Aorta (tissue), 5 donors: ENCODE measurements at regions not wholly inside any gene's neighbourhood (a gene's known extent, or its start where the extent isn't known, plus 50 kb on each side); places are given as distances from the start of the nearest gene placed in this dataset.

ENCODE experiments used
- ATAC-seq: fragments of 200-7000 bp; cut with Tn5 transposase; one replicate; pipeline ENCODE4 v1.9.1; 2022; ENCODE audit warnings: moderate library complexity; ENCODE audit not compliant: low FRiP score
- DNase-seq, 2 donors: peaks; one replicate each; pipeline ENCODE4 v3.0.0-alpha.2; 2020
- H3K27ac ChIP-seq, 2 donors: one replicate each; pipeline ENCODE4 v1.5.1; 2013; ENCODE audit warnings: low read length in 2 of 2, mild to moderate bottlenecking in 2 of 2, moderate library complexity in 2 of 2, control low read depth in 1 of 2, inconsistent platforms in 1 of 2, low read depth in 1 of 2
- H3K27me3 ChIP-seq, 2 donors: one replicate each; pipeline ENCODE4 v1.6.1; 2013; ENCODE audit warnings: control low read depth in 1 of 2, low read length in 1 of 2, mild to moderate bottlenecking in 1 of 2, moderate library complexity in 1 of 2; ENCODE audit not compliant: insufficient read depth in 2 of 2, control insufficient read depth in 1 of 2
- H3K36me3 ChIP-seq, 2 donors: one replicate each; pipeline ENCODE4 v1.6.1; 2013; ENCODE audit warnings: control low read depth in 1 of 2, low read length in 1 of 2, mild to moderate bottlenecking in 1 of 2; ENCODE audit not compliant: insufficient read depth in 2 of 2, control insufficient read depth in 1 of 2
- H3K4me1 ChIP-seq, 2 donors: one replicate each; pipeline ENCODE4 v1.6.1; 2013; ENCODE audit warnings: low read length in 2 of 2, control low read depth in 1 of 2, mild to moderate bottlenecking in 1 of 2, moderate library complexity in 1 of 2; ENCODE audit not compliant: insufficient read depth in 2 of 2, control insufficient read depth in 1 of 2
- H3K4me3 ChIP-seq, 2 donors: one replicate each; pipeline ENCODE4 v1.5.1; 2013; ENCODE audit warnings: low read length in 2 of 2, control low read depth in 1 of 2, mild to moderate bottlenecking in 1 of 2
- H3K9me3 ChIP-seq: one replicate; pipeline ENCODE4 v1.6.1; 2013; ENCODE audit warnings: mild to moderate bottlenecking, low read length; ENCODE audit not compliant: control insufficient read depth
- WGBS, 2 donors: extraction: QIAGEN DNeasy Blood & Tissue Kit; methylation state at CpG; one replicate each; pipeline ENCODE4 v1.1.7; 2013; 5-methylcytosine and 5-hydroxymethylcytosine counted together
- intact Hi-C, 2 donors: fragments of 100-400 bp; cut with DNase I; formaldehyde crosslinking; loops; one replicate each; pipeline versions ENCODE4 v1.14.2 to v1.15.0; 2022
- donor health status: healthy with polysubstance abuse.
- donor health status: Bipolar disorder and iron deficiency.
- donor health status: DM: no; HTN: no; CAD: no.
- donor health status: DM: no; HTN: no; CAD: no.
- donor health status: DM: yes; HTN: yes; CAD: no.

- Histone ChIP-seq H3K36me3 (no peaks in the 10 kb centered on the region), H3K27me3 (no peaks in the 10 kb centered on the region), H3K4me1 (no peaks in the 10 kb centered on the region), H3K27ac (no peak overlapping the region), H3K4me3 (no peak overlapping the region), H3K9me3 (no peaks in the 10 kb centered on the region)
- no peak for ATAC-seq
- DNase-seq, result no peak
- intact Hi-C loops, result no loop called here
- WGBS, 2 donors, result 93 to 97% methylated on average over 2 of the region's 2 CpGs
Observed at GRCh38 chr5:30850866-30851265, 342.6 kb upstream of the CDH6 start.

GRCh38 chr5:30849931-30850710 is 343.4 kb upstream of the CDH6 start:
- Histone ChIP-seq H3K36me3 (no peaks in the 10 kb centered on the region), H3K4me1 (no peaks in the 10 kb centered on the region), H3K27me3 (no peaks in the 10 kb centered on the region), H3K9me3 (no peaks in the 10 kb centered on the region), H3K27ac (no peak overlapping the region), H3K4me3 (no peak overlapping the region)
- intact Hi-C loops, result no loop called here
- 58 to 64% methylated on average over 6 of the region's 6 CpGs for WGBS, 2 donors
- DNase-seq, result no peak
- ATAC-seq, result no peak

GRCh38 chr5:30846171-30846570 is 347.3 kb upstream of the CDH6 start:
- Histone ChIP-seq H3K4me3 (no peak overlapping the region), H3K27me3 (no peaks in the 10 kb centered on the region), H3K4me1 (no peaks in the 10 kb centered on the region), H3K36me3 (no peaks in the 10 kb centered on the region), H3K27ac (no peak overlapping the region), H3K9me3 (no peaks in the 10 kb centered on the region)
- ATAC-seq, result no peak
- no peak for DNase-seq
- intact Hi-C loops, result no loop called here

DNA sequence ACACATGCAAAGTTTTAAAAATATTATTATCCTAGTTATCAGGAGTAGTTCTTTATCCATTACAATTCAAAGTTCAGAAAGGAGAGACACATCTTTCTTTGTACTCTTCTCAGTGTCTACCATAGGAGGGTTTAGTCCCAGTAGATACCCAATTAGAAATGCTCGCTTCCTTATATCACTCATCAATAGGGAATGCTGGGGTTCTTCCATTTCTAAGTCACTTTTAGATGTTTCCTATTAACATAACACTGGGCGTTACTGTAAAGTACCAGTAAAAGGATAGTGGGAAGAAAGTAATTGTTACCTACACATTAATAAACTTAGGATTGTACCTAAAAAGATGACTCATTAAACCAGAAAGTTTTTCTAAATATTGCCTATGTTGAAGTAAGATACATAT is 348.3 kb upstream of the CDH6 start:
- no peak for ATAC-seq
- Histone ChIP-seq H3K27ac (no peak overlapping the region), H3K27me3 (no peaks in the 10 kb centered on the region), H3K4me3 (no peak overlapping the region), H3K36me3 (no peaks in the 10 kb centered on the region), H3K9me3 (no peaks in the 10 kb centered on the region), H3K4me1 (no peaks in the 10 kb centered on the region)
- DNase-seq, result no peak
- intact Hi-C loops, result no loop called here
- WGBS, 2 donors, result 49 to 69% methylated on average over 2 of the region's 2 CpGs

DNA sequence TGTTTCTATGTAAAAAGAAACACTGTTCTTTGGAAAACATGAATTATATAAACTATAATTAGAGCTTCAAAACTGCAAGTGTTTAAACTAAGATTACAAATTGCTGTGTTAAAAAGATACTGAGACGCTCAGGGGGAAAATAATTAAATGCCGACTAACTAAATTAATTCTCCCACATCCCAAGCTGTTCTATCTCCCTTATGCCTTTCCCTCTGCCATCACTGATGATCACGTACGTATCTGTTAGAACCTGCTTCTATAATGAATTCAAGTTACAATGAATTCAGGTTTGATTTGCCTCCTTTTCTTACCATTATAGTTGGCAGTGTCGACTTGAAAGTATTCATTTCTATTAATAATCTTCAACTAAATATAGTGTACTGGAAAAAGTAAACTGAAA is 349.9 kb upstream of the CDH6 start:
- Histone ChIP-seq H3K9me3 (no peaks in the 10 kb centered on the region), H3K4me3 (no peak overlapping the region), H3K27me3 (no peaks in the 10 kb centered on the region), H3K27ac (no peak overlapping the region), H3K4me1 (no peaks in the 10 kb centered on the region), H3K36me3 (no peaks in the 10 kb centered on the region)
- ATAC-seq (no peak), DNase-seq (no peak)
- intact Hi-C loops, result no loop called here
- 63 to 64% methylated on average over 5 of the region's 5 CpGs for WGBS, 2 donors

- no peaks in the 10 kb centered on the region for H3K36me3 ChIP-seq
- H3K27ac ChIP-seq, result no peak overlapping the region
- ATAC-seq, result no peak
- no peaks in the 10 kb centered on the region for H3K27me3 ChIP-seq
- intact Hi-C loops, result no loop called here
- whole genome bisulfite sequencing, 2 donors, result 50 to 54% methylated on average over 3 of the region's 3 CpGs
- no peaks in the 10 kb centered on the region for H3K4me1 ChIP-seq
- no peaks in the 10 kb centered on the region for H3K9me3 ChIP-seq
- no peak for DNase-seq
- no peak overlapping the region for H3K4me3 ChIP-seq
Observed at GRCh38 chr5:30839956-30840355, 353.5 kb upstream of the CDH6 start.

- no peak for DNase-seq
- ATAC-seq, result no peak
- no peaks in the 10 kb centered on the region for H3K27me3 ChIP-seq
- no peaks in the 10 kb centered on the region for H3K4me1 ChIP-seq
- intact Hi-C loops, result no loop called here
- no peaks in the 10 kb centered on the region for H3K9me3 ChIP-seq
- H3K4me3 ChIP-seq, result no peak overlapping the region
- WGBS, 2 donors, result 62 to 77% methylated on average over 3 of the region's 3 CpGs
- no peak overlapping the region for H3K27ac ChIP-seq
- no peaks in the 10 kb centered on the region for H3K36me3 ChIP-seq
Observed at GRCh38 chr5:30838936-30839496, 354.5 kb upstream of the CDH6 start.

DNA sequence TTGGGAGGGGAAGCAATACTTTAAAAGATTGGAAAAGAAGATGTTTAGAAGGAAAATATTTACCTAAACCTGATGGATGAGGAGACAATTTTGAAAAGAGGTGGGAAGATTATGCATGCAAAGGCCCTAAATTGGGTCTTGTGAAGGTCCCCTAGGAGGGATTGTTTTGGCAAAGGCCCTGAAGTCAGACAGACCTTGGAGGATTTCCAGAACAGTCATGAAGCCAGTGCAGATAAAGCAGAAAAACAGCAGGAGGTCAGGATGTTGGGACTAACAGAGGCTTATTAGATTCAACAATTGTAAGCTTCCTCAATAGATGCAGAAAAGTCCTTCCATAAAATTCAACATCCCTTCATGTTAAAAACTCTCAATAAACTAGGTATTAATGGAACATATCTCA is 361.0 kb upstream of the CDH6 start:
- H3K4me1 ChIP-seq, result no peaks in the 10 kb centered on the region
- H3K27ac ChIP-seq, result no peak overlapping the region
- intact Hi-C loops, result no loop called here
- ATAC-seq (no peak), DNase-seq (no peak)
- H3K36me3 ChIP-seq, result no peaks in the 10 kb centered on the region
- no peaks in the 10 kb centered on the region for H3K27me3 ChIP-seq
- H3K9me3 ChIP-seq, result no peaks in the 10 kb centered on the region
- no peak overlapping the region for H3K4me3 ChIP-seq

- 48 to 73% methylated on average over 1 of the region's 1 CpG for WGBS, 2 donors
- intact Hi-C loops, result no loop called here
- DNase-seq, result no peak
- H3K27me3 ChIP-seq, result no peaks in the 10 kb centered on the region
- no peaks in the 10 kb centered on the region for H3K4me1 ChIP-seq
- ATAC-seq, result no peak
- H3K4me3 ChIP-seq, result no peak overlapping the region
- H3K9me3 ChIP-seq, result no peaks in the 10 kb centered on the region
- H3K36me3 ChIP-seq, result no peaks in the 10 kb centered on the region
- no peak overlapping the region for H3K27ac ChIP-seq
Observed at GRCh38 chr5:30831605-30832004, 361.9 kb upstream of the CDH6 start.
